H9 (cell line): ENCODE measurements at regions not wholly inside any gene's neighbourhood (a gene's known extent, or its start where the extent isn't known, plus 50 kb on each side); places are given as distances from the start of the nearest gene placed in this dataset.

Source experiments
- DNase-seq: peaks from one replicate; pipeline ENCODE4 v3.0.0-alpha.2; 2017
- H2AFZ ChIP-seq: one replicate; pipeline ENCODE4 v1.6.1; 2013; ENCODE audit warnings: mild to moderate bottlenecking, low read length, control low read depth, moderate library complexity
- H2AK5ac ChIP-seq: 2 replicates; pipeline ENCODE4 v1.6.1; 2013; ENCODE audit warnings: low read length, control low read depth, mixed read lengths; ENCODE audit not compliant: insufficient read length
- H2BK120ac ChIP-seq: one replicate; pipeline ENCODE4 v1.6.1; 2013; ENCODE audit warnings: low read depth, mild to moderate bottlenecking, low read length, control low read depth, inconsistent platforms; ENCODE audit not compliant: poor library complexity, severe bottlenecking
- H2BK12ac ChIP-seq: 2 replicates; pipeline ENCODE4 v1.6.1; 2013; ENCODE audit warnings: low read length, control low read depth, mixed read lengths, low read depth; ENCODE audit not compliant: insufficient read length
- H2BK15ac ChIP-seq: 2 replicates; pipeline ENCODE4 v1.6.1; 2013; ENCODE audit warnings: low read depth, low read length, control low read depth
- H2BK20ac ChIP-seq: one replicate; pipeline ENCODE4 v1.6.1; 2013; ENCODE audit warnings: low read depth, mild to moderate bottlenecking, low read length, control low read depth, inconsistent platforms; ENCODE audit not compliant: poor library complexity, severe bottlenecking
- H2BK5ac ChIP-seq: 2 replicates; pipeline ENCODE4 v1.6.1; 2013; ENCODE audit warnings: low read length, control low read depth, mixed read lengths; ENCODE audit not compliant: insufficient read length
- H3K14ac ChIP-seq: 2 replicates; pipeline ENCODE4 v1.6.1; 2013; ENCODE audit warnings: low read length, control low read depth; ENCODE audit not compliant: insufficient read depth
- H3K18ac ChIP-seq: 2 replicates; pipeline ENCODE4 v1.6.1; 2013; ENCODE audit warnings: low read depth, mild to moderate bottlenecking, mixed read lengths, low read length, control low read depth; ENCODE audit not compliant: insufficient read length
- H3K23ac ChIP-seq: 2 replicates; pipeline ENCODE4 v1.6.1; 2013; ENCODE audit warnings: low read length, control low read depth, mixed read lengths, low read depth; ENCODE audit not compliant: insufficient read length
- H3K23me2 ChIP-seq: 2 replicates; pipeline ENCODE4 v1.6.1; 2013; ENCODE audit warnings: low read depth, mild to moderate bottlenecking, mixed read lengths, low read length, control low read depth; ENCODE audit not compliant: insufficient read length, poor library complexity, severe bottlenecking
- H3K27ac ChIP-seq: 2 replicates; pipeline ENCODE4 v1.5.1; 2013; ENCODE audit warnings: low read length, control low read depth, mixed read lengths, low read depth; ENCODE audit not compliant: insufficient read length
- H3K27me3 ChIP-seq: 2 replicates; pipeline ENCODE4 v1.6.1; 2013; ENCODE audit warnings: low read length, control low read depth, inconsistent platforms; ENCODE audit not compliant: insufficient read depth
- H3K4ac ChIP-seq: 2 replicates; pipeline ENCODE4 v1.6.1; 2013; ENCODE audit warnings: low read depth, mild to moderate bottlenecking, control low read depth, inconsistent platforms, low read length, moderate library complexity
- H3K4me1 ChIP-seq: 2 replicates; pipeline ENCODE4 v1.6.1; 2013; ENCODE audit warnings: low read length, control low read depth, inconsistent platforms; ENCODE audit not compliant: insufficient read depth
- H3K4me2 ChIP-seq: 2 replicates; pipeline ENCODE4 v1.6.1; 2013; ENCODE audit warnings: low read length, control low read depth, mixed read lengths; ENCODE audit not compliant: insufficient read length, insufficient read depth
- H3K56ac ChIP-seq: 2 replicates; pipeline ENCODE4 v1.6.1; 2013; ENCODE audit warnings: low read depth, mild to moderate bottlenecking, mixed read lengths, low read length, control low read depth; ENCODE audit not compliant: insufficient read length
- H3K79me1 ChIP-seq: 2 replicates; pipeline ENCODE4 v1.6.1; 2013; ENCODE audit warnings: low read depth, mild to moderate bottlenecking, moderate library complexity, low read length, control low read depth, inconsistent platforms; ENCODE audit not compliant: insufficient read depth, poor library complexity, severe bottlenecking
- H3K79me2 ChIP-seq: 2 replicates; pipeline ENCODE4 v1.6.1; 2013; ENCODE audit warnings: low read length, control low read depth, inconsistent platforms; ENCODE audit not compliant: insufficient read depth
- H3K9ac ChIP-seq: 2 replicates; pipeline ENCODE4 v1.6.1; 2013; ENCODE audit warnings: low read length, control low read depth, mixed read lengths; ENCODE audit not compliant: insufficient read length; ENCODE audit errors: extremely low read depth
- H3K9me3 ChIP-seq: one replicate; pipeline ENCODE4 v1.6.1; 2013; ENCODE audit warnings: low read depth, low read length, inconsistent platforms; ENCODE audit not compliant: control insufficient read depth
- H3T11ph ChIP-seq: one replicate; pipeline ENCODE4 v1.6.1; 2013; ENCODE audit warnings: mild to moderate bottlenecking, low read length, control low read depth, inconsistent platforms
- H4K20me1 ChIP-seq: one replicate; pipeline ENCODE4 v1.6.1; 2013; ENCODE audit not compliant: control insufficient read depth, insufficient read length, insufficient read depth
- H4K5ac ChIP-seq: 2 replicates; pipeline ENCODE4 v1.6.1; 2013; ENCODE audit warnings: low read depth, mild to moderate bottlenecking, mixed read lengths, low read length, control low read depth; ENCODE audit not compliant: insufficient read length
- H4K8ac ChIP-seq: replicated peaks from 2 replicates; pipeline ENCODE4 v1.6.1; 2013; ENCODE audit warnings: low read length, control low read depth, mixed read lengths, low read depth; ENCODE audit not compliant: insufficient read length
- H4K91ac ChIP-seq: 2 replicates; pipeline ENCODE4 v1.6.1; 2013; ENCODE audit warnings: low read depth, mild to moderate bottlenecking, moderate library complexity, mixed read lengths, low read length, control low read depth; ENCODE audit not compliant: insufficient read length
- H3K27ac Mint-ChIP-seq, 3 experiments: 2 replicates in 2 of 3; 3 replicates in 1 of 3; pipeline ENCODE4 v1.8.0; 2020 to 2021; ENCODE audit warnings: mixed read lengths in 3 of 3, mild to moderate bottlenecking in 1 of 3, moderate library complexity in 1 of 3
- H3K27me3 Mint-ChIP-seq: 2 replicates; pipeline ENCODE4 v1.8.0; 2021; ENCODE audit warnings: low read depth, mild to moderate bottlenecking, moderate library complexity, mixed read lengths
- H3K36me3 Mint-ChIP-seq, 3 experiments: 2 replicates in 2 of 3; 3 replicates in 1 of 3; pipeline ENCODE4 v1.8.0; 2020 to 2021; ENCODE audit warnings: low read depth in 3 of 3, mixed read lengths in 3 of 3; ENCODE audit not compliant: insufficient read depth in 1 of 3
- H3K4me1 Mint-ChIP-seq, 2 experiments: 2 replicates each; pipeline ENCODE4 v1.8.0; 2020; ENCODE audit warnings: mixed read lengths in 2 of 2
- H3K4me3 Mint-ChIP-seq, 2 experiments: 2 replicates in 1 of 2; 3 replicates in 1 of 2; pipeline ENCODE4 v1.8.0; 2020 to 2021; ENCODE audit warnings: mild to moderate bottlenecking in 2 of 2, mixed read lengths in 2 of 2, moderate library complexity in 1 of 2
- H3K9me3 Mint-ChIP-seq, 2 experiments: 2 replicates in 1 of 2; 3 replicates in 1 of 2; pipeline ENCODE4 v1.8.0; 2020; ENCODE audit warnings: mild to moderate bottlenecking in 2 of 2, mixed read lengths in 2 of 2, moderate library complexity in 1 of 2
- CTCF ChIP-seq: fragments of 200-600 bp; sonication (generic); conservative IDR thresholded peaks from 3 replicates; pipeline ENCODE4 v1.8.0; 2021; ENCODE audit warnings: antibody characterized with exemption, mild to moderate bottlenecking

DNA sequence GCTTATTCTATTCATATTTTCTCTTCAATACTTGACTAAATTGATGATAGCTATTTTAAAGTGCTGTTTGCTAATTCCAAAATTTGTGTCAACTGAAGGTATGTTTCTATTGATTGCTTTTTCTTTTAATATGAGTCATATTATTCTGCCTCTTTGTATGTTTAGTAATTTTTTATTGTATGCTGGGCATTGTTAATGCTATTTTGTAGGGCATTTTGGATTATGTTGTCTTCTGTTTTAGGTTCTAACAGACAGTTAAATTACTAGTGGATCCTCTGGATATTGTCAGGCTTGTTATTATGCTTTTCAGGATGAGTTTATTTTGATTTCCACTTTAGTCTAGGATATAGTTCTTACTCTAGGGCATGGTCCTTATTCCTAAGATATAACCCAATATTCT, 55.6 kb downstream of the C1QL2 start:
- Histone ChIP-seq H2BK12ac (no peak overlapping the region), H3K9me3 (no peaks in the 10 kb centered on the region), H2BK15ac (no peak overlapping the region), H3K56ac (no peak overlapping the region), H4K91ac (no peak overlapping the region), H3K4ac (no peak overlapping the region), H3T11ph (no peak overlapping the region), H3K18ac (no peak overlapping the region), H3K23me2 (no peaks in the 10 kb centered on the region), H2BK5ac (no peak overlapping the region), H3K23ac (no peak overlapping the region), H3K14ac (no peak overlapping the region), H3K27ac (no peak overlapping the region), H3K79me1 (no peaks in the 10 kb centered on the region), H2AK5ac (no peak overlapping the region), H4K5ac (no peak overlapping the region), H3K27me3 (no peaks in the 10 kb centered on the region), H2BK20ac (no peak overlapping the region), H3K79me2 (no peaks in the 10 kb centered on the region), H3K4me2 (no peak overlapping the region), H4K8ac (no peak overlapping the region), H4K20me1 (no peaks in the 10 kb centered on the region), H3K9ac (no peak overlapping the region), H3K4me1 (no peaks in the 10 kb centered on the region), H2AFZ (no peak overlapping the region), H2BK120ac (no peak overlapping the region)
- H3K36me3 Mint-ChIP-seq: peaks cover 0 to 2% (median 0%) of the 10 kb centered on the region in 3 experiments; a peak in 1 of 7 replicates
- peaks cover 4 to 6% of the 10 kb centered on the region in 2 experiments for H3K4me1 Mint-ChIP-seq
- H3K4me3 Mint-ChIP-seq: no peak overlapping the region
- peaks cover 24% of the 10 kb centered on the region for H3K27me3 Mint-ChIP-seq
- H3K27ac Mint-ChIP-seq: no peak overlapping the region
- no peak for TF ChIP-seq CTCF
- H3K9me3 Mint-ChIP-seq: peaks cover 2 to 6% of the 10 kb centered on the region in 2 experiments; a peak in 1 of 5 replicates
- no peak for DNase-seq
